CD4-positive, alpha-beta T cell (primary cell): ENCODE measurements at regions not wholly inside any gene's neighbourhood (a gene's known extent, or its start where the extent isn't known, plus 50 kb on each side); places are given as distances from the start of the nearest gene placed in this dataset.

Experiments
- ATAC-seq: fragments of 200-7000 bp; cut with Tn5 transposase; one replicate; pipeline ENCODE4 v1.10.0; 2022; ENCODE audit warnings: mild to moderate bottlenecking; ENCODE audit not compliant: poor library complexity
- CTCF ChIA-PET: fragments of 350-600 bp; sonication (Branson Sonifier 250); formaldehyde crosslinking; loops from one replicate; lab custom pipeline; 2021; ENCODE audit warnings: antibody characterized with exemption, inconsistent platforms; lab: Charles Lee
- POLR2A ChIA-PET: fragments of 350-600 bp; sonication (Branson Sonifier 250); formaldehyde crosslinking; loops from one replicate; lab custom pipeline; 2021; ENCODE audit warnings: antibody characterized with exemption, inconsistent platforms; lab: Charles Lee
- DNase-seq, 14 experiments: peaks; one replicate each; pipeline ENCODE4 v3.0.0-alpha.2; 2013 to 2020; ENCODE audit warnings: mixed read lengths in 2 of 14
- H3K27ac ChIP-seq, 2 donors: one replicate each; pipeline versions ENCODE4 v1.5.1 to v1.7.0; 2013; ENCODE audit warnings: low read length in 2 of 2, low read depth in 1 of 2, mild to moderate bottlenecking in 1 of 2
- H3K27me3 ChIP-seq, 2 experiments: 1 replicate in 1 of 2; 2 replicates in 1 of 2; pipeline versions ENCODE4 v1.6.1 to v1.7.0; 2013; ENCODE audit warnings: low read length in 2 of 2, control low read depth in 1 of 2, mild to moderate bottlenecking in 1 of 2, moderate library complexity in 1 of 2; ENCODE audit not compliant: insufficient read depth in 2 of 2, control insufficient read depth in 1 of 2
- H3K36me3 ChIP-seq: one replicate; pipeline ENCODE4 v1.6.1; 2013; ENCODE audit warnings: low read length, control low read depth; ENCODE audit not compliant: insufficient read depth
- H3K4me1 ChIP-seq: one replicate; pipeline ENCODE4 v1.6.1; 2013; ENCODE audit warnings: low read length, control low read depth; ENCODE audit not compliant: insufficient read depth
- H3K4me3 ChIP-seq: one replicate; pipeline ENCODE4 v1.5.1; 2013; ENCODE audit warnings: mild to moderate bottlenecking, low read length, moderate library complexity
- H3K9me3 ChIP-seq, 2 experiments: 1 replicate in 1 of 2; 2 replicates in 1 of 2; pipeline versions ENCODE4 v1.6.1 to v1.7.0; 2013; ENCODE audit warnings: low read length in 2 of 2, mild to moderate bottlenecking in 2 of 2, control low read depth in 1 of 2, moderate library complexity in 1 of 2; ENCODE audit not compliant: control insufficient read depth in 1 of 2, insufficient read depth in 1 of 2
- H3K27ac Mint-ChIP-seq: one replicate; pipeline ENCODE4 v1.8.0; 2020; ENCODE audit warnings: mixed read lengths
- H3K27me3 Mint-ChIP-seq: one replicate; pipeline ENCODE4 v1.8.0; 2021; ENCODE audit warnings: mixed read lengths
- H3K36me3 Mint-ChIP-seq: one replicate; pipeline ENCODE4 v1.8.0; 2021; ENCODE audit warnings: low read depth, mixed read lengths
- H3K4me1 Mint-ChIP-seq: one replicate; pipeline ENCODE4 v1.8.0; 2021; ENCODE audit warnings: low read depth, mixed read lengths
- H3K4me3 Mint-ChIP-seq: one replicate; pipeline ENCODE4 v1.8.0; 2020; ENCODE audit warnings: mild to moderate bottlenecking, mixed read lengths
- H3K9me3 Mint-ChIP-seq: one replicate; pipeline ENCODE4 v1.8.0; 2020; ENCODE audit warnings: mixed read lengths
- intact Hi-C, 2 experiments: fragments of 100-400 bp; cut with DNase I in 1 of 2; cut with micrococcal nuclease in 1 of 2; formaldehyde crosslinking; loops; one replicate each; pipeline versions ENCODE4 v1.15.1 to v1.9.0; 2023 to 2025; cut with DNase I, micrococcal nuclease
- TF ChIP-seq, protein P1 (sequence below): fragments of 200-600 bp; IDR thresholded peaks from one replicate; pipeline ENCODE4 v1.8.0; 2022; ENCODE audit warnings: antibody characterized with exemption, mild to moderate bottlenecking

DNA sequence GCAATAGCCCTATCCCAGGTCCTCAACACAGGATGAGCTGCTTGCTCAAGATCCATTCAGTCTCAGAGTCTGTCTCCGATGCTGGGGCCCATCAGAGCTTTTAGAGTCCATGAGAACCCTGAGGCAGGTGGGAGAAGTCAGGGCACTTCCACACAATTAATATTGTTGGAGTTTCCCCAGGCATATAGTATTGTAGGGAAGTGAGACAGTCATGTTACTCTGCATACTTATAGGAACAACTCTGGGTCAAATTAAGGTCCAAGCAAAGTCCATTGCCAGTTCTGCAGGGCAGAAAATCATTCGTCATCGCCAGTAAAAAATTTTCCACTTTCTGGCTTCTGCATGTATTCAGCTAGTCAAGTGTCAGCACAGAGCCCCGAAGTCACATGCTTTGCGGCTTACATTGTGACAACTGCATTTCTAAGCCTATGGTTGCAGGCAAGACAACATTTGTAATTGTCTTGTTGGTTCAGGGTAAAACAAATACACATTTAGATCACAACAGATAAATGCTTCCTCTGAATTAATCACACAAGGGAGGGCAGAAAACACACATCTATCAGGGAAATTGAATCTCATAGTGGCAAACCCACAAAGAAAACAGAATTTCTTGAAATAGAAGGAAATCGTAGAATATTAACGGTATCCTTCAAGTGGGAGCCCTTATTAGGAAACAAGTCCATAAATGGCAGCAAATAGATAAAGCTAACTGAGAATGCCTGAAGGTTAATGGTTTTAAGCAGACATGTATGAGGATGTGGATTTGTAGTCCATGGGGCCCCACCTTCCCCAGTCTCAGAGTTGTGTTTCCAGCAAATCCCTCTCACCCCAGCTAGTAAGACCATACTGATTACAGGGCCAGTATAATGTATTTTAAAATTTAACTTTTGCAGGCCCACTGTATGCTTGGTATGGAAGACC is 412.1 kb upstream of the RASGEF1B start:
- ChIA-PET CTCF (interaction anchor here (2.5 kb wide), 1 partner anchor 11 kb away, joined by 6 read pairs; no protein-coding TSS in a partner anchor), POLR2A (no interaction called here)
- Mint-ChIP-seq H3K27me3 (peaks cover 9% of the 10 kb centered on the region), H3K27ac (no peak overlapping the region), H3K9me3 (no peaks in the 10 kb centered on the region), H3K4me1 (peaks cover 7% of the 10 kb centered on the region), H3K36me3 (no peaks in the 10 kb centered on the region), H3K4me3 (no peak overlapping the region)
- H3K4me3 ChIP-seq = no peak overlapping the region
- DNase-seq (no peak), ATAC-seq (no peak)
- H3K9me3 ChIP-seq = no peaks in the 10 kb centered on the region
- intact Hi-C loops = no loop called here
- TF ChIP-seq, protein P1, sequence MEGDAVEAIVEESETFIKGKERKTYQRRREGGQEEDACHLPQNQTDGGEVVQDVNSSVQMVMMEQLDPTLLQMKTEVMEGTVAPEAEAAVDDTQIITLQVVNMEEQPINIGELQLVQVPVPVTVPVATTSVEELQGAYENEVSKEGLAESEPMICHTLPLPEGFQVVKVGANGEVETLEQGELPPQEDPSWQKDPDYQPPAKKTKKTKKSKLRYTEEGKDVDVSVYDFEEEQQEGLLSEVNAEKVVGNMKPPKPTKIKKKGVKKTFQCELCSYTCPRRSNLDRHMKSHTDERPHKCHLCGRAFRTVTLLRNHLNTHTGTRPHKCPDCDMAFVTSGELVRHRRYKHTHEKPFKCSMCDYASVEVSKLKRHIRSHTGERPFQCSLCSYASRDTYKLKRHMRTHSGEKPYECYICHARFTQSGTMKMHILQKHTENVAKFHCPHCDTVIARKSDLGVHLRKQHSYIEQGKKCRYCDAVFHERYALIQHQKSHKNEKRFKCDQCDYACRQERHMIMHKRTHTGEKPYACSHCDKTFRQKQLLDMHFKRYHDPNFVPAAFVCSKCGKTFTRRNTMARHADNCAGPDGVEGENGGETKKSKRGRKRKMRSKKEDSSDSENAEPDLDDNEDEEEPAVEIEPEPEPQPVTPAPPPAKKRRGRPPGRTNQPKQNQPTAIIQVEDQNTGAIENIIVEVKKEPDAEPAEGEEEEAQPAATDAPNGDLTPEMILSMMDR = no peak
- H3K4me1 ChIP-seq = peaks cover 6% of the 10 kb centered on the region
- no peak overlapping the region for H3K27ac ChIP-seq
- no peaks in the 10 kb centered on the region for H3K36me3 ChIP-seq
- H3K27me3 ChIP-seq = no peaks in the 10 kb centered on the region

DNA sequence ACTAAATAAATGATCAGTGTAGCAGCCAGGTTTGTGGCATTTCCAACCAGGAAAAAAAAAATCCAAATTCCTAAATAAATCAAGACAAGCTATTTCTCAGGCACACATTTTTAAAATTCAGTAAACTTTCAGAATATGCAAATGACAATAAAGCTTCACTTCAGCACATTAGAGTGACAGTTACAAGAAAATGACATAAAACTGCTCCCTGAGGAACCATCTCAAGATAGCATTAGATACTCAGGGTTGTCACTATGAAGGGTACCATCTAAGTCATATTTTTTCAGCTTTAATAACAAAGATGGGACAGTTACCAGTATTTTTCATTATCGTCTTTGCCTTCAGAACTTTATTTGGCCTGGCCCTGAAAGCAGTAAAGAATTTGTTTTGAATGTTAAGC is 411.3 kb upstream of the RASGEF1B start:
- ATAC-seq (no peak), DNase-seq (no peak)
- peaks cover 6% of the 10 kb centered on the region for H3K4me1 ChIP-seq
- H3K4me3 ChIP-seq = no peak overlapping the region
- peaks cover 5% of the 10 kb centered on the region for H3K27me3 Mint-ChIP-seq
- CTCF ChIA-PET = interaction anchor here (1.5 to 2.5 kb wide), 2 partner anchors 9 to 12 kb away, joined by 3 to 6 read pairs; no protein-coding TSS in a partner anchor
- H3K27ac ChIP-seq = no peak overlapping the region
- H3K4me3 Mint-ChIP-seq = no peak overlapping the region
- H3K27me3 ChIP-seq = no peaks in the 10 kb centered on the region
- no peaks in the 10 kb centered on the region for H3K9me3 Mint-ChIP-seq
- no peak overlapping the region for H3K27ac Mint-ChIP-seq
- TF ChIP-seq, protein P1 = no peak
- no peaks in the 10 kb centered on the region for H3K9me3 ChIP-seq
- peaks cover 7% of the 10 kb centered on the region for H3K4me1 Mint-ChIP-seq
- no peaks in the 10 kb centered on the region for H3K36me3 Mint-ChIP-seq
- intact Hi-C loops = no loop called here
- no peaks in the 10 kb centered on the region for H3K36me3 ChIP-seq
- POLR2A ChIA-PET = interaction anchor here (1.1 kb wide), 1 partner anchor 36 kb away, joined by 3 read pairs; no protein-coding TSS in a partner anchor

DNA sequence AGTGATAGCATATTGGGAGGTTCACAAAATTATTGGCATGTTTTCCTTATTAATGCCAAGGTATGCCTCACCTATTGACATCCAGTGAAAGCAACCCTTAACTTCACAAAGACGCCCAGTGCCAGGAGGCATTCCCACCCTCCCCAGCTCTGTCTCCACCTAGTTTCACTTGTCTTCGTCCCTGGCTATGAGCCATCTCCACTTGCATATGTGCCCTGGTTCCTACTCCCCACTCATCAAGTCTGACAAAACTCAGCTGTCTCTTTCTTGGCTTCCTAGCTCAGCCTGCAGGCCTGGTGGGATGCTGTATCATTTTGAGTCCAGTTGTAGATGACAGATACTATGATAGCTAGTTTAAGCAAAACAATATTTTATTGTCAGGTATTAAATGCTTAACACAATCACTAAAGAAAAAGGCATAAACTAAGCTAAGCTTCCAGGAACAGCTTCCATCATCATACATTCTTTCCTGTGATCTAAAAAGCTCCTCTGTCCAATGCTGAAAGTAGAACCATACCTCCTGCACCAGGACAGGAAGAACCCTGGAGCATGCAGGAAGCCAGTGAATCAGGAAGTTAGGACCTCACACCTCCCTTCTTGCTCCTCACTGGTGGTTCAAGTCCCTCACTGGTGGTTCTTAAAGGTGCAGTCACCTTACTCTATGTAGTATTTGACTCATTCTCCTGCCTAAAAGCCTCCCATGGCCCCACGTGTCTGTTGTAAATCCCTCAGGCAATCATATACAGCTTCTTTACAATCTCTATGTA is 410.3 kb upstream of the RASGEF1B start:
- CTCF ChIA-PET = interaction anchor here (1.5 kb wide), 1 partner anchor 8 kb away, joined by 3 read pairs; no protein-coding TSS in a partner anchor

More for the DNA sequence above, 410.3 kb upstream of the RASGEF1B start:
- Histone ChIP-seq H3K4me3 (no peak overlapping the region), H3K27me3 (no peaks in the 10 kb centered on the region), H3K4me1 (peaks cover 6% of the 10 kb centered on the region), H3K9me3 (no peaks in the 10 kb centered on the region), H3K27ac (no peak overlapping the region), H3K36me3 (no peaks in the 10 kb centered on the region)
- H3K9me3 Mint-ChIP-seq = no peaks in the 10 kb centered on the region
- no peak for ATAC-seq
- peaks cover 7% of the 10 kb centered on the region for H3K4me1 Mint-ChIP-seq
- peaks cover 2% of the 10 kb centered on the region for H3K27me3 Mint-ChIP-seq
- TF ChIP-seq, protein P1 = no peak
- H3K4me3 Mint-ChIP-seq = no peak overlapping the region
- intact Hi-C loops = no loop called here
- peak in 1 of 14 experiments; percentile 3 for DNase-seq
- H3K27ac Mint-ChIP-seq = no peak overlapping the region
- no peaks in the 10 kb centered on the region for H3K36me3 Mint-ChIP-seq
- POLR2A ChIA-PET = interaction anchor here (1.1 kb wide), 1 partner anchor 37 kb away, joined by 3 read pairs; no protein-coding TSS in a partner anchor
